RWPE2 (cell line): ENCODE measurements at regions not wholly inside any gene's neighbourhood (a gene's known extent, or its start where the extent isn't known, plus 50 kb on each side); places are given as distances from the start of the nearest gene placed in this dataset.

Experiments used
- ATAC-seq: fragments of 200-7000 bp; cut with Tn5 transposase; 3 replicates; pipeline ENCODE4 v1.9.1; 2021; ENCODE audit warnings: low read depth
- DNase-seq: peaks from one replicate; pipeline ENCODE4 v3.0.0-alpha.2; 2020; ENCODE audit warnings: low spot score
- H3K27ac ChIP-seq: fragments of 450-650 bp; 2 replicates; pipeline ENCODE4 v1.5.1; 2017; ENCODE audit warnings: mild to moderate bottlenecking; ENCODE audit not compliant: poor library complexity, severe bottlenecking
- H3K27me3 ChIP-seq: fragments of 250-450 bp; sonication (Bioruptor Pico); 2 replicates; pipeline ENCODE4 v1.5.1; 2021; ENCODE audit warnings: mild to moderate bottlenecking, moderate library complexity; ENCODE audit not compliant: insufficient read depth, poor library complexity, severe bottlenecking
- H3K36me3 ChIP-seq: fragments of 250-450 bp; sonication (Bioruptor Pico); 2 replicates; pipeline ENCODE4 v1.5.1; 2020; ENCODE audit warnings: low read depth, mild to moderate bottlenecking, moderate library complexity
- H3K4me1 ChIP-seq: fragments of 250-450 bp; sonication (Bioruptor Pico); 2 replicates; pipeline ENCODE4 v1.5.1; 2021; ENCODE audit warnings: mild to moderate bottlenecking, moderate library complexity; ENCODE audit not compliant: insufficient read depth, poor library complexity, severe bottlenecking
- H3K4me3 ChIP-seq: fragments of 250-450 bp; sonication (Bioruptor Pico); 2 replicates; pipeline ENCODE4 v1.5.1; 2021; ENCODE audit warnings: mild to moderate bottlenecking, moderate library complexity; ENCODE audit not compliant: severe bottlenecking
- H3K9me3 ChIP-seq: fragments of 250-450 bp; sonication (Bioruptor Pico); 2 replicates; pipeline ENCODE4 v1.5.1; 2021; ENCODE audit warnings: mild to moderate bottlenecking, moderate library complexity; ENCODE audit not compliant: severe bottlenecking
- CTCF ChIP-seq: fragments of 450-650 bp; IDR thresholded peaks from one replicate; pipeline ENCODE4 v1.5.1; 2017; ENCODE audit warnings: mild to moderate bottlenecking, moderate library complexity; ENCODE audit not compliant: poor library complexity, severe bottlenecking

- Histone ChIP-seq H3K9me3 (no peaks in the 10 kb centered on the region), H3K4me1 (peaks cover 4% of the 10 kb centered on the region), H3K27ac (no peak overlapping the region), H3K27me3 (no peaks in the 10 kb centered on the region), H3K36me3 (no peaks in the 10 kb centered on the region), H3K4me3 (no peak overlapping the region)
- ATAC-seq (no peak), DNase-seq (no peak)
- TF ChIP-seq CTCF: no peak
These were observed 61.5 kb upstream of the GJA5 start for GRCh38 chr1:147821883-147822282.

- Histone ChIP-seq H3K27me3 (no peaks in the 10 kb centered on the region), H3K9me3 (no peaks in the 10 kb centered on the region), H3K4me1 (peaks cover 4% of the 10 kb centered on the region), H3K27ac (no peak overlapping the region), H3K4me3 (no peak overlapping the region), H3K36me3 (no peaks in the 10 kb centered on the region)
- no peak for DNase-seq
- no peak for TF ChIP-seq CTCF
- ATAC-seq: no peak
These were observed 61.9 kb upstream of the GJA5 start for GRCh38 chr1:147822292-147822691.

- no peak for TF ChIP-seq CTCF
- no peaks in the 10 kb centered on the region for H3K36me3 ChIP-seq
- DNase-seq (no peak), ATAC-seq (no peak)
- peaks cover 4% of the 10 kb centered on the region for H3K4me1 ChIP-seq
- no peaks in the 10 kb centered on the region for H3K27me3 ChIP-seq
- no peaks in the 10 kb centered on the region for H3K9me3 ChIP-seq
- no peak overlapping the region for H3K4me3 ChIP-seq
- H3K27ac ChIP-seq: no peak overlapping the region
These were observed 63.6 kb upstream of the GJA5 start for GRCh38 chr1:147824001-147824400.

- no peak overlapping the region for H3K4me3 ChIP-seq
- H3K27me3 ChIP-seq: no peaks in the 10 kb centered on the region
- no peak for TF ChIP-seq CTCF
- no peaks in the 10 kb centered on the region for H3K9me3 ChIP-seq
- H3K36me3 ChIP-seq: no peaks in the 10 kb centered on the region
- DNase-seq (no peak), ATAC-seq (no peak)
- H3K27ac ChIP-seq: no peak overlapping the region
- H3K4me1 ChIP-seq: peaks cover 4% of the 10 kb centered on the region
These were observed 64.4 kb upstream of the GJA5 start for GRCh38 chr1:147824798-147825197.

- peaks cover 4% of the 10 kb centered on the region for H3K4me1 ChIP-seq
These were observed 65.2 kb upstream of the GJA5 start for GRCh38 chr1:147825586-147825985.

More at GRCh38 chr1:147825586-147825985, 65.2 kb upstream of the GJA5 start:
- no peaks in the 10 kb centered on the region for H3K27me3 ChIP-seq
- H3K36me3 ChIP-seq: no peaks in the 10 kb centered on the region
- H3K27ac ChIP-seq: no peak overlapping the region
- TF ChIP-seq CTCF: no peak
- ATAC-seq (no peak), DNase-seq (no peak)
- no peaks in the 10 kb centered on the region for H3K9me3 ChIP-seq
- H3K4me3 ChIP-seq: no peak overlapping the region
